Thyroid gland (tissue), 4 donors: ENCODE measurements at regions not wholly inside any gene's neighbourhood (a gene's known extent, or its start where the extent isn't known, plus 50 kb on each side); places are given as distances from the start of the nearest gene placed in this dataset.

Experiments
- POLR2A ChIP-seq, 2 donors: fragments of 450-650 bp; IDR thresholded peaks; one replicate each; pipeline ENCODE4 v1.6.1; 2017; ENCODE audit warnings: antibody characterized with exemption in 2 of 2, mild to moderate bottlenecking in 2 of 2, moderate library complexity in 1 of 2
- TF ChIP-seq, protein P1 (sequence below), 6 experiments: fragments of 200-600 bp in 3 of 6; fragments of 450-650 bp in 3 of 6; sonication (generic) in 3 of 6; IDR thresholded peaks; one replicate each; pipeline ENCODE4 v1.5.1; 2016 to 2019; ENCODE audit warnings: antibody characterized with exemption in 6 of 6, mild to moderate bottlenecking in 2 of 6, inconsistent platforms in 1 of 6, moderate library complexity in 1 of 6

- TF ChIP-seq, protein P1, sequence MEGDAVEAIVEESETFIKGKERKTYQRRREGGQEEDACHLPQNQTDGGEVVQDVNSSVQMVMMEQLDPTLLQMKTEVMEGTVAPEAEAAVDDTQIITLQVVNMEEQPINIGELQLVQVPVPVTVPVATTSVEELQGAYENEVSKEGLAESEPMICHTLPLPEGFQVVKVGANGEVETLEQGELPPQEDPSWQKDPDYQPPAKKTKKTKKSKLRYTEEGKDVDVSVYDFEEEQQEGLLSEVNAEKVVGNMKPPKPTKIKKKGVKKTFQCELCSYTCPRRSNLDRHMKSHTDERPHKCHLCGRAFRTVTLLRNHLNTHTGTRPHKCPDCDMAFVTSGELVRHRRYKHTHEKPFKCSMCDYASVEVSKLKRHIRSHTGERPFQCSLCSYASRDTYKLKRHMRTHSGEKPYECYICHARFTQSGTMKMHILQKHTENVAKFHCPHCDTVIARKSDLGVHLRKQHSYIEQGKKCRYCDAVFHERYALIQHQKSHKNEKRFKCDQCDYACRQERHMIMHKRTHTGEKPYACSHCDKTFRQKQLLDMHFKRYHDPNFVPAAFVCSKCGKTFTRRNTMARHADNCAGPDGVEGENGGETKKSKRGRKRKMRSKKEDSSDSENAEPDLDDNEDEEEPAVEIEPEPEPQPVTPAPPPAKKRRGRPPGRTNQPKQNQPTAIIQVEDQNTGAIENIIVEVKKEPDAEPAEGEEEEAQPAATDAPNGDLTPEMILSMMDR (IDR thresholded peaks at IDR 0.05): no peak
- TF ChIP-seq POLR2A (IDR thresholded peaks at IDR 0.05): no peak
Observed at GRCh38 chr22:25373961-25374360, 154.5 kb downstream of the CRYBB2 start.
